Uterus (tissue), 2 donors: ENCODE measurements at regions not wholly inside any gene's neighbourhood (a gene's known extent, or its start where the extent isn't known, plus 50 kb on each side); places are given as distances from the start of the nearest gene placed in this dataset.

Experiments
- POLR2A ChIP-seq, 2 donors: fragments of 450-650 bp; IDR thresholded peaks; one replicate each; pipeline ENCODE4 v1.6.1; 2016; ENCODE audit warnings: antibody characterized with exemption in 2 of 2, mild to moderate bottlenecking in 1 of 2, moderate library complexity in 1 of 2
- TF ChIP-seq, protein P1 (sequence below), 4 experiments: fragments of 200-600 bp in 2 of 4; fragments of 450-650 bp in 2 of 4; sonication (generic) in 2 of 4; IDR thresholded peaks; one replicate each; pipeline ENCODE4 v1.5.1; 2016 to 2019; ENCODE audit warnings: antibody characterized with exemption in 4 of 4, mild to moderate bottlenecking in 2 of 4, moderate library complexity in 1 of 4

DNA sequence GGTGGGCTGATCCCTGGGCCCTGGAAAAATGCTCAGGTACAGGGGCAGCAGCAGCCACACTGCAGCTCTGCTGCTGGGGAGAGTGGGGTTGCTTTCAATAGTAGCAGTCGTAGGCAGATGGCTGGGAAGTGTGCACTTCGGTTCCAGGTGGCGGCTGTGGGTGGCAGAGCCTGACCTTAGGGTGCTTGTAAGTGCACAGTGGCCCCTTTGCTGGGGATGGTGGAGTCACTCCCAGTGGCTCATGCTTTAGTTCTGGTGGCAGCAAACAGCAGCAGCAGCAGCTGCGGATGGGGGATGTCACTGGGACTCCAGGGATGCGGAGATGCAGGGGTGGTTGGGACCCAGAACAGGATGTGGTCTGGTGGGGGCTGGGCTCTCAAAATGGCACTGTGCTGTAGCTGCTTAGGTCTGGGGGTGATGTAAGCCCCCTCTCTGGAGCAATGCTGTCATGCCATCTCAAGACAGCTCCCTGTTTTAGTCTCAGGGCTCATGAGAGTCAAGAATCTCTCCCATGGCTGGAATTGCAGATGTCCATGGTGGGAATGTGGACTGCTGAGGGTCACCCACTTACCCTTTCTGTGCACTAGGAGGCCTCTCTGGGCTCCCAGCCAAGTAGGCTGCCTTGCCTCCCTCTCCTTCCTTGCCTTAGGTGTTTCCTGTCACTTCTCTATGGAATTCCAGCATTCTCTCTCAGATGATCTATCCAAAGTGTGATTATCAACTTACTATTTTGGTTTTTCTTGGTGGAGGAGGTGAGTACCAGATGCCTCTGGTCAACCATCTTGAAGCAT, 146.7 kb upstream of the SLC22A23 start:
- TF ChIP-seq, protein P1, sequence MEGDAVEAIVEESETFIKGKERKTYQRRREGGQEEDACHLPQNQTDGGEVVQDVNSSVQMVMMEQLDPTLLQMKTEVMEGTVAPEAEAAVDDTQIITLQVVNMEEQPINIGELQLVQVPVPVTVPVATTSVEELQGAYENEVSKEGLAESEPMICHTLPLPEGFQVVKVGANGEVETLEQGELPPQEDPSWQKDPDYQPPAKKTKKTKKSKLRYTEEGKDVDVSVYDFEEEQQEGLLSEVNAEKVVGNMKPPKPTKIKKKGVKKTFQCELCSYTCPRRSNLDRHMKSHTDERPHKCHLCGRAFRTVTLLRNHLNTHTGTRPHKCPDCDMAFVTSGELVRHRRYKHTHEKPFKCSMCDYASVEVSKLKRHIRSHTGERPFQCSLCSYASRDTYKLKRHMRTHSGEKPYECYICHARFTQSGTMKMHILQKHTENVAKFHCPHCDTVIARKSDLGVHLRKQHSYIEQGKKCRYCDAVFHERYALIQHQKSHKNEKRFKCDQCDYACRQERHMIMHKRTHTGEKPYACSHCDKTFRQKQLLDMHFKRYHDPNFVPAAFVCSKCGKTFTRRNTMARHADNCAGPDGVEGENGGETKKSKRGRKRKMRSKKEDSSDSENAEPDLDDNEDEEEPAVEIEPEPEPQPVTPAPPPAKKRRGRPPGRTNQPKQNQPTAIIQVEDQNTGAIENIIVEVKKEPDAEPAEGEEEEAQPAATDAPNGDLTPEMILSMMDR (IDR thresholded peaks at IDR 0.05): no peak
- no peak for TF ChIP-seq POLR2A (IDR thresholded peaks at IDR 0.05)
